ENCODE measurements at regions not wholly inside any gene's neighbourhood (a gene's known extent, or its start where the extent isn't known, plus 50 kb on each side); places are given as distances from the start of the nearest gene placed in this dataset.
A peak's percentile ranks its signal among the peaks of the same experiment; 100 is the strongest.

DNA sequence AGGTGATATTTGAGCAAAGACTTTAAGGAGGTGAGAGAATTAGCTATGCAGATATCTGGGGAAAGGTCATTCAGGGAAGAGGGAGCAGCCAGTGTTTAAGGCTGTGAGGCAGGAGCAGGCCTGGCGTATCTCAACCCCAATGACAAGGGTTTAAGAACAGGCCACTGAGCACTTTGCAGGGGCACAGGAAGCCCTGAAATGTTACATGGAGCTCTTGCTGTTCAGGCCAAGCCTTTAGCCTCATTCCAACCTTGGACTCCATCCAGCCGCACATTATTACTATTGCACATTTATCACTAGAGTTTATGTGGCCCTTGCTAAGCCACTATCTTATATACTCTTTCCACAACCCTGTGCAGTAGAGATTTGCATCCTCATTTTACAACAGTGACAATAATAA lies 114.0 kb downstream of the EFNB1 start:
- DNase-seq, result no peak

- peak; percentile 9 for DNase-seq
Measured at GRCh38 chrX:68942104-68942503, 113.3 kb downstream of the EFNB1 start.

- DNase-seq, result no peak
Measured at GRCh38 chrX:68941385-68941952, 112.6 kb downstream of the EFNB1 start.

DNA sequence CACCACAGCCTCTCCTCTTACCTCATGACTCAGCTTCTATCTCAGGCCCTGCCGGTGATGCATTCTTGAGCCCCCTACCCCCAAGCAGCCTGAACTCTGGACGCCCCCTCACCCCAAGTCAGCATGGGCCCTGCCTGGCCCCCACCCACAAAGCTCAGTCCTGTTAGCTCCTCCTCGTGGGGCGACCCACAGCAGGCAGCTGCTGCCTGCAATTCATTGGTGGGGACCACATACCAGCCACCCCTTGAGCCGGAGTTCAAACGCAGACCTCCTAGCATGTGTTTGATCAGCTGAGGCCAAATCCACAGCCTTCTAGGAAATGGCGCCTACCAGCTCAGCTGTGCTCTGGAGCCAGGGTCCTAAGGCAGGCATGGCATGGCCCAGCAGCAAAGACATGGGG lies 111.8 kb downstream of the EFNB1 start:
- no peak for DNase-seq

- no peak for DNase-seq
Measured at GRCh38 chrX:68939868-68940267, 111.0 kb downstream of the EFNB1 start.

GRCh38 chrX:68938244-68939004 lies 109.6 kb downstream of the EFNB1 start:
- DNase-seq, result no peak

DNA sequence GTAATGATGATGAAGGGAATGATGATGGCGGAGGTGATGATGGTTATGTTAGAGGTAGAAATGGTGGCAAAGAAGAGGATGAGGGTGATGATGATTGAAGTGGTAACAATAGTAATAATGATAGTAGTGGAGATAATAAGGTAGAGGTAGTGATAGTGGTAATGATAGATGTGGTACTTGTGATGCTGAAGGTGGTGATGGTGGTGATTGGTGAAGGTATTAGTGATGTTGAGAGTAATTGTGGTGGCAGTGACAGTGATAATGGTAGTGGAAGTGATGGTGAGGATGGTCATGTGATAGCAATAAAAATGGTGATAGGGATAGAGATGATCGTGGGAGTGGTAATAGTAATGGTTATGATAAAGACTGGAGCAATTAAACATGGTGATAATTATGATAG lies 108.8 kb downstream of the EFNB1 start:
- DNase-seq, result no peak

- DNase-seq, result no peak
Measured at GRCh38 chrX:68936608-68937007, 107.8 kb downstream of the EFNB1 start.

- no peak for DNase-seq
Measured at GRCh38 chrX:68936126-68936525, 107.3 kb downstream of the EFNB1 start.

DNA sequence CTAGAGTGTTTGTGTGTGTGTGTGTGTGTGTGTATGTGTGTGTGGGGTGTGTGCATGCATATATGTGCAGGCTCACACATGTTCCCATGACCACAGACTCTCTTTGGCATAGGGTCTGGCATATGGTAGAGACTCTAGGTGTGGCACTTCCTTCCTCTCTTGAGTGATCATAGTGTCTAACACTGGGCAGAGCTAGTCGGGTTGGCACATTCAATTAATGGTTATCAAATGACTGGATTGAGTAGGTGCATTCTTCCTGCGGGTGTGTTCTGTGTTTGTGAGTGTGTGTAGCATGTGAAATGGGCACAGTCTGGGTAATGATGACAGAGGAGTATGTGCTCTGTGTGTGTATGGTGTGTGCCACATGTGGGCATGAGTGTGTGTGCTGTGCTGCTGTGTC lies 106.5 kb downstream of the EFNB1 start:
- DNase-seq, result no peak

- DNase-seq, result no peak
Measured at GRCh38 chrX:68934922-68935321, 106.1 kb downstream of the EFNB1 start.

DNA sequence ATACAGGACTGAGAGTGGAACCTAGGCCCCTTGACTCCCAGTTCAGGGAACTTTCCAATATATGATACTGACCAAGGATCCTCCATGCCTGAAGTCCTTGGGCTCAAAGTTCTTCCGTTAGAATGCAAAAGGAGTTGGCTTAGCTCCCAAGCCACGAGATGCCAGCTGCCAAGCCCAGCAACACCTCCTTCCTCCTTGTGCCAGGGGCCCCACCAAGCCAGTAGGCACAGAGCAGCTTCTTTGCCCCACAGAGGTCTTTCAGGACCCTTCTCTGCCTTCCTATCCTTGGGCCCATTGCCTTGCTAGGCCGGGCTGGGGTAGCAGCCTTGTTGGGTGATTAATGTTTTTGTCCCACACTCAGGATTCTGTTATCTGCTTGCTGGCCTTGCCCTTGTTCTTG lies 105.6 kb downstream of the EFNB1 start:
- DNase-seq, result no peak

DNA sequence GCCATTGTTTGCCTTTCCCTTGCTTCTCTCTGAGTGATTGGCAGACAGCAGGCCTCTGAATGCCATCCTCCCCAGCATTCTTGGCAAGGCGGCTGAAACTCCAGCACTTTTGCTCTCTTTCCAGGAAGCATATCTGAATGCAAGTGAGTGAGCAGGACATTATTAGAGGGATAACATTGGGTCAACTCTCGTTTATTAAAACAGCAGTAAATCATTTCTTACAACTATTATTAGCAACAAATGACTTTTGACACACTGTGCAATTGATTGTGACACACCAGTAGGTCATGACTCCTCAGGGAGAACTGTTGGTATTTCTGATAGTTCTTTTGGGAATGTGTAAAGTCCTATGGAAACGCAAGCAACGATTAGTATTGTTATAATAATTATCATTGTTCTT lies 103.8 kb downstream of the EFNB1 start:
- DNase-seq, result no peak

- DNase-seq, result no peak
Measured at GRCh38 chrX:68931345-68931744, 102.5 kb downstream of the EFNB1 start.

DNA sequence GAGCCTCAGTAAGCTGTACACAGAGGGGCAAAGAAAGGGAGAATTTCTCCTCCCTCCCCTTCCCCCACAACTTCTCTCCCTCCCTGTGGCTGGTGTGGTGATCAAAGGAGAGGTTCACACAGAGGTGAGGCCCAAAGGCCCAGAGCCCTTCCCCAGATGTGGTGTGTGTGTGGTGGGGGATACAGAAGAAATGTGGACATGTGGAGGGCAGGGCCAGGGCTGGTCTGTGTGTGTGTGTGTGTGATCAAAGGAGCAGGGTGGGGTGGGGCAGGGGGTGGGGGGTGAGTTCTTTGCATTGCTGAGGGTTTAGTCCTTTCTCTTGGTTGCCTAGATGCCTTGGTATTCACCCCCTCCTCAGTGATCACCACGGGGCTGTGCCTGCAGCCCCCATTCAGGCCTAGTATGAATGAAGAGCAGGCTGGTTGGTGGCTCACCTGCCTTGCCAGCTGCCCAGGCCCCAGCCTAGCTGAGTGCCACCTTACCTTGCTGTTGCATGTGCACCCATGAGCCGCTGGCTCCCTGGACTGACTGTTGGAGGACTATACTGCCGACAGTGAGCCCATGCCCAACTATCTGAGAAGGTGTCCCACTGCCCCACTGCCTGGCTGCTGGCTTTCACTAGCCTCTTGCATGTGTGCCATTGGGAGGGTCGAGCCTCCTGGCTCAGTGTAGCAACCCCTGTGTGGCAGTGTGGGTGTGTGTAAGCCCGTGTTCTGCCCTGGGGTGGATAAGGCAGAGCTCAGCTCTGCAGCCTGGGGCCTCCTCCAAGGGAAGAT lies 101.9 kb downstream of the EFNB1 start:
- no peak for DNase-seq

GRCh38 chrX:68929332-68930150 lies 100.7 kb downstream of the EFNB1 start:
- no peak for DNase-seq

DNA sequence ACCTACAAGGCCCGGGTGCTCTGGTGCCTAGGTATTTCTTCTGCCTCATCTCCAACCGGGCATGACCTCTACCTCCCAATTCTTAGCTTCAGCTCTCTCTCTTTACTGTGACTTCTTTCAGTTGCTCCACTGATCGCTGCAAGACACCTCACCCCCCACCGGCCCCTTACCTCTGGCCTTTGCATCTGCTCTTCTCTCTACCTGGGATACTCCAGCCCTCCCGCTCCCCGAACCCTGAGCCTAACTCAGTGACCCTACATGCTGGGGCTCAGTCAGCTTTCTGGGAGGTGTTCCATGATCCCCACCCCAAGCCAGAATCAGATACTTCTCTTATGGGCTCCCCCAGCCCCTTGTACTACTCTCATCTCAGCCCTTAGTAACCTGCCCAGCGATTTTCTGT lies 99.6 kb downstream of the EFNB1 start:
- no peak for DNase-seq

GRCh38 chrX:68927178-68927577 lies 98.4 kb downstream of the EFNB1 start:
- DNase-seq, result no peak

GRCh38 chrX:68923147-68923546 lies 94.3 kb downstream of the EFNB1 start:
- no peak for DNase-seq

DNA sequence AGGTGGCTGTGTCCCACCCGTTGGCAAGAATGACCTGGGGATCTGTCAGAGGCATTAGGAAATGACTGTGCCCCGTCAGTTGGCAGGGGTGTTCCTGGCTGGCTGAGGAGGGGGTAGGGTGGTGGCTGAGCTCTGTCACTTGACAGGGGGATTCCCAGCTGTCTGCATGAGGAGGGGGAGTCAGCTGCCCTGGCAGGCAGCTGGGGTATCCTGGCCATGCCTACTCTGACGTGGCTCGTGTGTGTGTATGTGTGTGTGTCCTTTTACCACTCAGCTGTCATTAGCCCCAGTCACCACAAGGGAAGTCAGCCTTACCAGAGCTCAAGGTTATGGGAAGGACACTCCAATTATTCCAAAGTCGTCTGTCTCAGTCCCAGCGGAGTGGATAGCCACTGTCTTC lies 93.2 kb downstream of the EFNB1 start:
- no peak for DNase-seq

GRCh38 chrX:68920561-68920960 lies 91.7 kb downstream of the EFNB1 start:
- no peak for DNase-seq

GRCh38 chrX:68919707-68920106 lies 90.9 kb downstream of the EFNB1 start:
- DNase-seq, result no peak

DNA sequence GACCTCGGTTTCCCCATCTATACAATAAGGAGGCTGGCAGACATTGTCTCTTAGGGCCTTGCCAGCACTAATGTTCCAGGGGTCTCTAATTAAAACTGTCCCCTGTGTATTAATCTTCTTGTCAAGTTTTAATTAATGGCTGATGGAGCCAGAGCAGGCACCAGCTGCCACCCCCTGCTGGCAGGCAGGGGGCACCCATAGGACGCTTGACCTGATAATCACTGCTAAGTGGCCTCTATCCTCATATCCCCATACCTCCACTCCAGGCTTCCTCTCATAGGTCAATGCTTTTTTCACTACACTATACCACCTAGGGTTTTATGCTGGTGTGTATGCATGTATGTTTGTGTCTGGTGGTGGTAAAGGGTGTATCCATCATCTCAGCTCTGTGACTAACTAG lies 89.4 kb downstream of the EFNB1 start:
- no peak for DNase-seq
